ENCODE measurements at regions not wholly inside any gene's neighbourhood (a gene's known extent, or its start where the extent isn't known, plus 50 kb on each side); places are given as distances from the start of the nearest gene placed in this dataset.

- Histone ChIP-seq H2AFZ (ENCODE audit: low read length) (no peak overlapping the region), H4K91ac (replicated peaks; ENCODE audit: insufficient read length, low read length) (no peak overlapping the region), H2BK15ac (ENCODE audit: low read length) (no peak overlapping the region), H3K9ac (replicated peaks in 1 of 4; ENCODE audit: extremely low read depth in 1 of 4, low read depth in 3 of 4, low read length in 3 of 4) (no peak overlapping the region), H3K79me1 (ENCODE audit: low read depth, low read length) (no peaks in the 10 kb centered on the region), H2BK20ac (ENCODE audit: low read length) (no peak overlapping the region), H4K8ac (ENCODE audit: extremely low read depth, insufficient read depth, low read length) (no peak overlapping the region), H3K4ac (replicated peaks; ENCODE audit: insufficient read length, low read depth, low read length) (no peak overlapping the region), H3K27me3 (replicated peaks in 1 of 4; ENCODE audit: control insufficient read depth in 3 of 4, extremely low read depth in 1 of 4, insufficient read depth in 3 of 4, low read length in 3 of 4) (no peaks in the 10 kb centered on the region), H3K56ac (replicated peaks; ENCODE audit: insufficient read length, low read depth, low read length) (no peak overlapping the region), H3K27ac (ENCODE audit: low read depth, low read length) (no peak overlapping the region), H4K20me1 (replicated peaks in 1 of 2; ENCODE audit: control insufficient read depth in 1 of 2, insufficient read depth in 2 of 2, low read length in 2 of 2) (no peaks in the 10 kb centered on the region), H3K23me2 (ENCODE audit: low read depth, low read length) (no peaks in the 10 kb centered on the region; the same call in 1 of the 2 replicates), H2BK12ac (ENCODE audit: low read depth, low read length) (no peak overlapping the region), H3K14ac (ENCODE audit: insufficient read length) (no peak overlapping the region), H3K4me2 (ENCODE audit: insufficient read depth in 1 of 2, low read depth in 2 of 2, low read length in 2 of 2) (no peak overlapping the region), H2BK5ac (ENCODE audit: low read depth, low read length) (no peak overlapping the region), H3K9me3 (ENCODE audit: insufficient read depth in 2 of 2, low read depth in 1 of 2, low read length in 1 of 2) (no peaks in the 10 kb centered on the region), H2AK5ac (ENCODE audit: low read depth, low read length) (no peak overlapping the region), H3K18ac (ENCODE audit: extremely low read depth, low read length) (no peak overlapping the region), H3K23ac (ENCODE audit: insufficient read length) (no peak overlapping the region), H2BK120ac (replicated peaks; ENCODE audit: low read depth, low read length) (no peak overlapping the region), H3K4me1 (replicated peaks in 1 of 4; ENCODE audit: control insufficient read depth in 3 of 4, insufficient read depth in 4 of 4, low read length in 3 of 4) (no peaks in the 10 kb centered on the region), H4K5ac (ENCODE audit: insufficient read length, low read depth, low read length) (no peak overlapping the region), H3K4me3 (ENCODE audit: extremely low read depth in 1 of 4, insufficient read depth in 2 of 4, low read depth in 3 of 4, low read length in 4 of 4) (no peak overlapping the region), H3K79me2 (ENCODE audit: control insufficient read depth in 1 of 2, insufficient read depth in 2 of 2, low read length in 2 of 2) (no peaks in the 10 kb centered on the region), H3K36me3 (ENCODE audit: control insufficient read depth in 2 of 4, insufficient read depth in 4 of 4, low read length in 3 of 4) (no peaks in the 10 kb centered on the region)
- TF ChIP-seq TAF7 (optimal IDR thresholded peaks at IDR 0.05; ENCODE audit: borderline replicate concordance, low read depth, low read length) = no peak
- TF ChIP-seq RBBP5 (IDR thresholded peaks at IDR 0.05; ENCODE audit: borderline replicate concordance, low read depth, low read length) = no peak
- ChIA-PET POLR2A (ENCODE audit: partially characterized antibody) (no interaction called here), CTCF (ENCODE audit: partially characterized antibody) (interaction anchor here (0.9 kb wide), 1 partner anchor 19 kb away, joined by 3 read pairs; no protein-coding TSS in a partner anchor)
- DNase-seq (ENCODE audit: low read depth in 1 of 2, low spot score in 2 of 2) (no peak), FAIRE-seq (no peak)
These were observed 362.7 kb downstream of the CPS1 start for GRCh38 chr2:210919128-210919527.
